ENCODE measurements at regions not wholly inside any gene's neighbourhood (a gene's known extent, or its start where the extent isn't known, plus 50 kb on each side); places are given as distances from the start of the nearest gene placed in this dataset.

DNA sequence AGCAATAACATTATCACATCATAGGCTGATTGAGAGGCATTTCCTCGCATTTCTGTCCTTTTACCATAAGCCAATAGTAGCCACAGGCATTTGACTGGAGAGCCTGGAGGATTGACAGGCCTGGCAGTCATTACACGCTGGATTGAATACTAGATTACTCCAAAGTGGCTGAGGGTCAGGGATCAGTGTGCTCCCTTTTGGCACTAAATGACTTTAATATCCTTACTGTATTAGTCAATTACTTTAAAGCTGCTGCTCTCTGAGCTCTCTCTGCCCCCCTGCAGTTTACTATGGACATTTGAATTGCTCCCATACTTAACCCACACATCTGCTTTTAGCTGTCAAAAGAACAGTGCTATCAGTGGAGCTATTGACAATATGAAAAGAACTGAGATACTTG is 302.0 kb downstream of the TFEC start (continued):
- TF ChIP-seq BRCA1 (IDR thresholded peaks at IDR 0.05; ENCODE audit: low read depth, low read length): no peak
